ENCODE measurements at regions not wholly inside any gene's neighbourhood (a gene's known extent, or its start where the extent isn't known, plus 50 kb on each side); places are given as distances from the start of the nearest gene placed in this dataset.
A peak's percentile ranks its signal among the peaks of the same experiment; 100 is the strongest.
"Not testable (repeated sequence)": the region's sequence is repeated elsewhere in the genome, so short reads cannot be mapped to it uniquely, and the experiment has no call there.

DNA sequence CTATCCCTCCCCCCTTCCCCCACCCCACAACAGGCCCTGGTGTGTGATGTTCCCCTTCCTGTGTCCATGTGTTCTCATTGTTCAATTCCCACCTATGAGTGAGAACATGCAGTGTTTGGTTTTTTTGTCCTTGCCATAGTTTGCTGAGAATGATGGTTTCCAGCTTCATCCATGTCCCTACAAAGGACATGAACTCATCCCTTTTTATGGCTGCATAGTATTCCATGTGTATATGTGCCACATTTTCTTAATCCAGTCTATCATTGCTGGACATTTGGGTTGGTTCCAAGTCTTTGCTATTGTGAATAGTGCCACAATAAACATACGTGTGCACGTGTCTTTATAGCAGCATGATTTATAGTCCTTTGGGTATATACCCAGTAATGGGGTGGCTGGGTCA, 52.3 kb upstream of the MAN1A2 start:
- DNase-seq = not testable (repeated sequence)

DNA sequence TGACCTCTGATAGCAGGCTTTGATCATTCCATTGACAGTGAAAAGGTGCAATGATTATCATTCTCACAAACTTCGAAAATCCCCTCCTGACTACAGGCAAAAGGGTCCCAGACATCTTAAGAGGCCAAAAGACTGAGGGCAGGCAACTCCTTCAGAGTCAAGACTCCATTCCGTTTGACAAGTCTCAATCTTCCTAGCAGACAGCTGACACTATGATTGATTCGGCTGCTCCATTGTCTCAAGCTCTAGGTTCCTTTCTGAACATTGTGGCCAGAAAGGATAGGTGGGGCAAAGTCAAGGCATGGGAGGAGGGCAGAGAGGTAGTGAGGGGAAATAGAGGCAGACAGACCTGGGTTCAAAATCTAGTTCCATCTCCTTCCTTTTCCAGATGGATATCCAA, 53.7 kb upstream of the MAN1A2 start:
- no peak for DNase-seq

DNA sequence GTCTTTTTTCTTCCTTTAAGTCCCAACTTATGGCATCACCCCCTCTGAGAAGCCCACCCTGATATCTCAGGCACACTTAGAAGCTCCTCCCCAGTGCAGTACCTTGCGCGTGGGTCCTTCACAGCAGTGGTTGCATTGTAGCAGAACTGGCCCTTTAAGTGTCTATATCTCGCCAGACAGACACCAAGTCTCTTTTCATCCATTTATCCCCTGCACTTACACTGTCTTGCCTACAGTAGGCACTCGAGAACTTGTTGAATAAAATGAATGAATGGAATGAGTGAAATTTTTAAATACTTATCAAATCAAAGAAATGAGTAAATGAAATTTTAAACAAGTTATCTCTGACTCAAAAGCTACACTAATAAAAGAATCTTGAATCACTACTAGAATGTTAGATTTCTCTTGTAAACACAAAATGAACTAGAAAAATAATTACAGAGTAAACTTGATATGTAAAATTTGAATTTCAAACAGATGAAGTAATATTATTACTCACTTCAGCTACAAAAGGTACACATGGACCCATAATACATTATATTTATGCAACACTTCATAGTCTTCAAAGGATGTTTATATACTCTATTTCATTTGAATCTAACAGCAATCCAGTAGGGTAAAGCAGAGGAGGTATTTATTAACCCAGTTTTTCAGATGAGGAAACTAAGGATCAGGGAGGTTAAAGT, 54.7 kb upstream of the MAN1A2 start:
- peak; percentile 55 for DNase-seq

GRCh38 chr1:117308311-117308916, 58.8 kb upstream of the MAN1A2 start:
- no peak for DNase-seq

- DNase-seq = no peak
Measured at GRCh38 chr1:117301901-117302300, 65.3 kb upstream of the MAN1A2 start.

DNA sequence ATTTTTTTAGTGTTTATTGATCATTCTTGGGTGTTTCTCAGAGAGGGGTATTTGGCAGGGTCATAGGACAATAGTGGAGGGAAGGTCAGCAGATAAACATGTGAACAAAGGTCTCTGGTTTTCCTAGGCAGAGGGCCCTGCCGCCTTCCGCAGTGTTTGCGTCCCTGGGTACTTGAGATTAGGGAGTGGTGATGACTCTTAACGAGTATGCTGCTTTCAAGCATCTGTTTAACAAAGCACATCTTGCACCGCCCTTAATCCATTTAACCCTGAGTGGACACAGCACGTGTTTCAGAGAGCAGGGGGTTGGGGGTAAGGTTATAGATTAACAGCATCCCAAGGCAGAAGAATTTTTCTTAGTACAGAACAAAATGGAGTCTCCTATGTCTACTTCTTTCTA, 67.1 kb upstream of the MAN1A2 start:
- not testable (repeated sequence) for DNase-seq

GRCh38 chr1:117295001-117295400, 72.2 kb upstream of the MAN1A2 start:
- DNase-seq = no peak

- DNase-seq = no peak
Measured at GRCh38 chr1:117290890-117291289, 76.4 kb upstream of the MAN1A2 start.

GRCh38 chr1:117289316-117289870, 77.9 kb upstream of the MAN1A2 start:
- no peak for DNase-seq

- DNase-seq = no peak
Measured at GRCh38 chr1:117286562-117286961, 75.8 kb upstream of the VTCN1 start.

DNA sequence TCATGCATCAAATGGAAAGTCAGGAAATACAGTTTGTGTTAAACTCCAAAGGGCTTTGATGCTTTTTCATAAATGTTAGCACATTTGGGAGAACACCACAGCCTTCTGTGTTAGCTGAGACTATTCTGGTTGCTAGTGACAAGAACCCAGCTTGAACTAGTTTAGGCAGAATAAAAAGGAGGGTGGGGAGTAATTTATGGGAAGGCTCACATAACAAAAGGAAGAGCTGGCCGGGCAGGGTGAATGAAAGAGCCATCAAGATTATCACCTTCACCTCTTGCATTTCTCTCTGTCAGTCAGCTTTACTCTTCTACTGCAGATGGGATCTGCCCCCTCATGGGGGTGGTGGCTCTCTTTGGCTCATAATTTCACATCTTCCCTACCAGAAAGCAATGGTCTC, 75.4 kb upstream of the VTCN1 start:
- DNase-seq = no peak

GRCh38 chr1:117284399-117285215, 73.9 kb upstream of the VTCN1 start:
- DNase-seq = peak; percentile 61

DNA sequence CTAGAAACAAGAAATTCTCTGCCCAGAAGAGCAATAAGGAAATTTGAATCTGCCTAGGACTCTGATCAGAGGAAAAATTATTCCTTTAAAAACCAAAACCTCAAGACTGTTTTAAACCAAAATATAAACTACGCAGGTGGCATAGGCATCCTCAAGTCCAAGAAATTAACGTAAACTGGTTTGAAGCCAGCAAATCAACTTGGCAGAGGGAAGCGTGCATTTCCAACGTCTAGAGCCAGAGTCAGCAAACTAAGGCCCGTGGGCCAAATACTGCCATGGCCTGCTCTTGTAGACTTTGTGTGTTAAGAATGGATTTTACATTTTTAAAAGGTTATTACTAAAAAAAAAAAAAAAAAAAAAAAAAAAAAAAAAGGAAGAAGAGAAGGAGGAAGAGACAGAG, 67.8 kb upstream of the VTCN1 start:
- DNase-seq = no peak

GRCh38 chr1:117275055-117275454, 64.3 kb upstream of the VTCN1 start:
- DNase-seq = no peak

- no peak for DNase-seq
Measured at GRCh38 chr1:117271959-117272358, 61.2 kb upstream of the VTCN1 start.

DNA sequence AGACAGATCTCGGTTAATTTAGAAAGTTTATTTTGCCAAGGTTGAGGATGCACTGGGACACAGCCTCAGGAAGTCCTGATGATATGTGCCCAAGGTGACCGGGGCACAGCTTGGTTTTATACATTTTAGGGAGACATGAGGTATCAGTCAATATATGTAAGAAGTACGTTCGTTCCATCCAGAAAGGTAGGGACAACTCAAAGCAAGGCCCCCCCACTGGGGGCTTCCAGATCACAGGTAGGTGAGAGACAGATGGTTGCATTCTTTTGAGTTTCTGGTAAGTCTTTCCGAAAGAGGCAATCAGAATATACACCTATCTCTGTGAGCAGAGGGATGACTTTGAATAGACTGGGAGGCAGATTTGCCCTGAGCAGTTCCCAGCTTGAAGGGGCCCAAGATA, 60.4 kb upstream of the VTCN1 start:
- no peak for DNase-seq

GRCh38 chr1:117270679-117271078, 60.0 kb upstream of the VTCN1 start:
- DNase-seq = no peak

DNA sequence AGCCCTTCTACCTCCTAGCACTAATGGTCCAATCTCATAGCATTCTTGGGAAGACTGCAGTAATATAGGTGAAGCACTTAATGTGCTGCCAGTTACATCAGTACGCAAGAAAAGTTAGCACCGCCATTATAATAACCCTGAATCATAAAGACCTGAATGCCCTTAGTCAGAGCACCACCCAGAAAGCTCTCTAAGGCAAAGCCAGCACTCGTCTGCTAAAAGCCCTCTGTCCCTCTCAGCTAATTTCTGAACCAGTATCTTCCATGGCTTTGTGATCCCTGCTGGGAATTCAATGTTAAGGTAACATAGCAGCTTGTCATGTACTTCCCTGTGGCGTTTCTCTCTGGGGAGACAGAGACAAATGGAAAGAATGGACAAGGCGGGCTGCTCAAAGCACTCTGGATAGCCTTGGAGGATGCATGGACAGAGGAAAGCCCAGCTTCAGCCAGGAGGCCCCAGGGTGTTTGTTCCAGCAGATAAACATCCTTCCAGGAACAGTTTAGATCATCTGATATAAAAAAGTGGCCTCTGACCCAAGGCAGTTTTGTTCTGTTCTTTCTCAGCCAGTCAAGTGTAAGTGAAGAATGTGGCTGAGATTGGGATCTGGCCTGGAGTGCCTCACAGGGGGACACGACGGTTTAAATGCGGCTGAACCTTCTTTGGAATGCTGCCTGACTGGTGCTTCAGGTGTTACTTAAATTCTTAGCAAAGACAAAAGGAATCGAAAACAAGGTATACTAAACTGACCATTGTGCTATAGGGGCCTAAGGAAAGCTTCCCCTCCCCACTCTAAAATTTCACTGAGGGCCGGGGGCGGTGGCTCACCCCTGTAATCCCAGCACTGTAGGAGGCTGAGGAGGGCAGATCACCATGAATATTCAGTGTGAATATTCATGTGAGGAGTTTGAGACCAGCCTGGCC, 58.1 kb upstream of the VTCN1 start:
- no peak for DNase-seq

- no peak for DNase-seq
Measured at GRCh38 chr1:117267232-117267774, 56.6 kb upstream of the VTCN1 start.

- DNase-seq = no peak
Measured at GRCh38 chr1:117262976-117263375, 52.2 kb upstream of the VTCN1 start.

GRCh38 chr1:117261424-117261785, 50.7 kb upstream of the VTCN1 start:
- DNase-seq = no peak

DNA sequence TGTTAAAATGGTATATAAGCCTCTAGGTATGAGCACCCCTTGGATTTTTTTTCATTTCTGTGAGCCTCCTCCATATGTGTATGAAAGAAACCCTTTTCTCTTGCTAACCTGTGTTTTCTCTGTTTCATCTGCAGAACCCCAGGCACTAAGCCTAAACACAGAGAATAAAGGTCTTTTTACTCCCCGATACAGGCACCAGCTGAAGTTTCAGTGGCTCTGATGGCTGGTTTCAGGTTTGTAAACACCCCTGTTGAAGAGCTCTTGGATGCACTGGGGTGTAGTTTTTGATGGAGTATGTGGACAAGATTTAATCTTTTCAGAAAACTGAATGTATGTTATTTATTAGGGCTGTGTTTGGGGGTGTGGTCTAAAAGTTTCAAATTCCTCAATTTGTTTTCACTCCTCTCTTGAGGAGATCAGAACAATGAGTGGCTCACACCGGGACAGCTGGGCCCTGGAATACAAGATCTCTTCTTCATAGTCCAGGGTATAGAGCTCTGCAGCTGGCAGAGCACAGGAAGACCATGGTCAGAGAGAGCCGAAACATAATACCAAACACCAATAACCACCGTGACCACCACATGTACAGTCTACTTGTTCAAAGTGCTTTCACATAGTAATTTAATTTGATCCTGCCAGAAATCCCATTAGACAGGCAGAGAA, 50.2 kb upstream of the VTCN1 start:
- DNase-seq = no peak
